GM19238 (cell line): ENCODE measurements at regions not wholly inside any gene's neighbourhood (a gene's known extent, or its start where the extent isn't known, plus 50 kb on each side); places are given as distances from the start of the nearest gene placed in this dataset.

ENCODE experiments used
- DNase-seq: peaks from one replicate; pipeline ENCODE4 v3.0.0; 2011; ENCODE audit warnings: low spot score; ENCODE audit not compliant: insufficient read length

DNA sequence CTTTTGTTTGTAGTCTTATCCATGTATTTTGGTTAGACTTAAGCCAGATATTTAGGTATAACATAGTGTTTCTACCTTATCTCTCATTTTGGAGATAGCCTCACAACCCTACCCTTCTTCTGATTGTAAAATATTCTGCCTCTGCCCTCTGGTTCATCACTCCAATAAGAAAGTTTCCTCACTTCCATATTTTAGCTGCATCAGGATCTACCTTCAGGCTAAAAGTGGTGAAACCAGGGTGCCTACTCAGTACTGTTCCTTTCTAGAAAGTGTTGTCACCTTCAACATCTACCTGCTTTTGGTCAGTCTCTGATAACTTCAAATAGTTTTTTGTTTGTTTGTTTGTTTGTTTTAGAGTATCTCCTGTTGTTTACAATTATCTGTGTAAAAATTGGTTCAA lies 294.6 kb downstream of the ANXA1 start:
- DNase-seq, result no peak

- no peak for DNase-seq
Observed at GRCh38 chr9:73451003-73451402, 299.3 kb downstream of the ANXA1 start.

DNA sequence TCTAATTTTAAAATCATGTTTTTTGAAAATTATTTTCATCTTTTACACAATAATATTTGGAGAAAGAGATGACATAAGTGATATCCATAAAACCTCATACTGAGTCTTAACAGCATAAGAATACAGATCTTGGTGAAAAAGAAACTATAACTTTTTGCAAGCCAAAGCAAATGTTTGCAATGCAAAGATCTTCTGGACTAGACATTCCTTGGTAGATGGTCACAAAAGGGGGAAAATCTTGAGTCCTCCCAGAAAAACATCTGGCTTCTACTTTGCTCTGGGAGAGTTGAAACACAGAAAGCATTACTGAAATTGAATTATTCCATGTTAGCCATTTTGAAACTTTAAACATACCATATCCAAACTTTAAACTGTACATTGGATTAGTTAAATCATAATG lies 308.2 kb downstream of the ANXA1 start:
- no peak for DNase-seq

DNA sequence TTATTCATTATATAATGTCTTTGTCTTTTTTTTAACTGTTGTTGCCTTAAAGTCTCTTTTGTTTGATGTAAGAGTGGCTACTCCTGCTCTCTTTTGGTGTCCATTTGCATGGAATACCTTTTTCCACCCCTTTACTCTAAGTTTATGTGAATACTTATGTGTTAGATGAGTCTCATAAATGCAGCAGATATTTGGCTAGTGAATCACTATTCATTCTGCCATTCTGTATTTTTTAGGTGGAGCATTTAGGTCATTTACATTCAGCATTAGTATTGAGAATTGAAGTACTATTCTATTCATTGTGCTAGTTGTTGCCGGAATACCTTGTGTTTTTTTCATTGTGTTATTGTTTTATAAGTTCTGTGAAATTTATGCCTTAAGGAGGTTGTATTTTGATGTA lies 317.1 kb downstream of the ANXA1 start:
- no peak for DNase-seq

DNA sequence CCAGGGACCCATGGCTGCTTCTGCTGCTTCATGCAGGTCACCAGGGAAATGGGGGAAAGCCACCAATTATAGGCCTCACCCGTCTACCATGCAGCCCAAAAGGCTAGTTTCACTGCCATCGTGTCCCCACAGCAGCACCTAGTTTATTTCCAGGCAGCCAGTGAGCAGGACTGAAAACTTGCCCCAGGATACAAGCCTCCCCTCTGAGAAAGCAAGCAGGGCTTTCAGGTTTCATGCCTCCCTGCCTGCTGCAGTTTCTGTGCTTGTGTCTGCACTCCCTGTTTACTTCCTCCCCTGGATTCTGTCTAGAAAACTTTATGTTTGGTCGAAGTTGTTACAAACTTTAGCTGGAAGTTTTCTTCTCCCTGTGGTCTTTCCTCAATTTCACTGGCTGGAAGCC lies 319.1 kb downstream of the ANXA1 start:
- no peak for DNase-seq

DNA sequence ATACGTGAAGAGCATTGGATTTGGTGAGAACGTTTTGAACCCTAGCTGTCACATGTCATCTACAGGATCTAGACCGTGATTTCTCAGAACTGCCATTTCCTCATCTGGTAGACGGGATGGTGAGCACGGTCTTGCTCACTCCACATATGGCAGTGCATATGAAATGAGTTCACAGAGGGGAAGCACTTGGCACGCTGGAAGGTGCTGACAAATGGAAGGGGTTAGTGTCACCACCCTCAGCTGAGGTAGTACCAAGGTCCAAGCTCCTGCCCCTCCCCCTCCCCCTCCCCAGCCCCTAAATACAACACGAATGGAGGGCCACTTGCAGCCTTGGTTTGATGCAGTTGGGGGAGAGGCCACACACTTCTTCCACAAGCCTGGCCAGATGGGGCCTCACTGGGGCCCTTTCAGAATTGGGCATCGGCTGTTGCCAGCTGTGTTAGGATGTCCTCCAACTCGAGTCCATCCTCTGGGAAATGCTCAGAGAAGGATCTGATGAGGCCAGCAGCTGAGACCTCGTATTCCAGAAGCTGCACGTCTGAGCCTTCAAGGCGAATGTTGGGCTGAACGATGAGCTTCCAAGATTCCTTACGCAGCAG lies 322.4 kb downstream of the ANXA1 start:
- no peak for DNase-seq

DNA sequence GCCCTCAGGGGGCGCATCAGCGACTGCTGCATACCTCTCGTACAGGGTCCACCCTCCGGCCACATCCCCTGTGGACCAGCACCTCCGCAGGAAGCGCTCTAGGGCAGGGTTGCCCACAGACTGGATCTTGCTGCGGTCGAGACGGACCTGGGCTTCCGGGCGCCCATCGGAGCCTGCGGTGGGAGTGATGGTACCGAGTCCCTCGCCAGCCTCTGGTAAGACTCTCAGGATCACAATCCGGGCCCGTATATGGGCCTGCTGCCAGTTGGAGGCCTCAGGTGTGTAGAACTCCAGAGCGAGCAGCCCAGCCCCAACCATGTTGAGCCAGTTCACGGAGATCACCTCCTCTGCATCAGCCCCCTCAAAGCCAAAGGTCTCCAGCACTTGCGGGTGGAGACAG lies 323.0 kb downstream of the ANXA1 start:
- DNase-seq, result no peak

DNA sequence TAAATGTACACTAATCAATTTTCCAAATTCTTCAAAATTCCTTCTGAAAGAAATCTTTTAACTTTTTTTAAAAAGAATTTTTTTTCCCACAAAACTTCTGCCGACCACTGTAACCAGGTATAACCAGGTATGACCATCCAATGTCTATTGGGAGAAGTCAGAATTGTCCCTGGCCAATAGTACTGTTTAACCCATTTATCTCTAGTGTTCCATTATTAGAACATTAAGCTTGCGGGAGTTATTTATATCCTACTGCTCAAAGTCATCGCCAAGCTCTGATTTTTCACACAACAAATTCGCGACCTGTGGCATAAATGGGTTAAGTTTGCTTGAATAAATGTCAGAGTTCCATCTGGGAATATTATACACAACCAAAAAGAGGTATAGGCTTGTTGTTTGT lies 343.2 kb downstream of the ANXA1 start:
- no peak for DNase-seq

DNA sequence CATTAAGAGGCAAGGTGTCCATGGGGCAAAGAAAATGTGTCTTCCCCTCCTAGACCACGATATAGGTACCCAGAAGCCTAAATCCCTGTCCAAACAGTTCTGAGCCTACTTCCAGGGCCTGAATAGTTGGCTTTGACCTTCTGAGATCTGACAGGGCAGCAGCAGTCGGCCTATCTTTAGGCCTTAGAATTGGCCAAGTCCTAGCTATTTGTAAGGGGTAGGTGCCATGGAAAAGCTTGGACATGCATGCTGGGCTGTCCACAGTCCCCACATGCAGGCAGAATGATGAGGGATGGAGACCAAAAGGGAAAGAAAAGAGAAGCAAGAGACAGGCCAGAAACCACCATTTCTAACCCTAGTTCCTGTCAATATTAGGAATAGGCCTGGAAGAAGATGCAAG lies 346.1 kb downstream of the ANXA1 start:
- DNase-seq, result no peak

DNA sequence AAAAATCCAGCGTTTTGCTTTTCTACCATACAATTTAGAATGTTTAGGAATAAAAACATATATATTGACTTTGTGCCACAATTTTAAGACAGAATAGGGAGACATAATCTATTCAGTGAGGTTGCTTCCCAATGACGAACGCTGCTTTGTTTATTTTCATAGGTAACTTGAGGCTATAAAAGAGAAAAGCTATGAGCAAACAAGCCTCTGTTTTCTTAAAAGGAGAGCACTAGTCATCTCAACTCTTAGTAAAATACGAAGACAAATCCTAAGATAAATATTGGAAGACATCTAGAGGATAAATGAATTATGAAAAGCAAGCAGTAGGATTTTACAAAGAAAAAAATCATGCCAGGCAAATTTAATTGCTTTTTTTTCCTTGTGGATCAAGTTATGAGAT lies 363.6 kb downstream of the ANXA1 start:
- no peak for DNase-seq

DNA sequence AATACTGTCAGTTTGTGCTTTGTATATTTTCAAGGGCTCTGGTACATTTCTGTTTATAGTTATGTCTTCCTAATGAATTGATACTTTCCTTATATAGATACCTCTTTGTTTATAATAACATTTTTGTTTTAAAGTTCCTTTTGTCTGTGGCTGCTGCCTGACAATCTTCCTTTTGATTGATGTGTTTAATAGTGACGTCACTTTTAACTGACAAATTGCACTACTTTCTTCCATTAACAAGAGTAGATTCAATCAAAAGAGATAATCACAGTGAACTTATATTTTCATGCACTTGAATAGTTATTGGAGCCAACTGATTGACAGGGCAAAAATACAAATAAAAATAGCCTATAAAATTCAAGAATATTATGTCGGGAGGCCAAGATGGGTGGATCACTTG lies 371.7 kb downstream of the ANXA1 start:
- no peak for DNase-seq

- DNase-seq, result no peak
Observed at GRCh38 chr9:73525350-73525749, 373.7 kb downstream of the ANXA1 start.

DNA sequence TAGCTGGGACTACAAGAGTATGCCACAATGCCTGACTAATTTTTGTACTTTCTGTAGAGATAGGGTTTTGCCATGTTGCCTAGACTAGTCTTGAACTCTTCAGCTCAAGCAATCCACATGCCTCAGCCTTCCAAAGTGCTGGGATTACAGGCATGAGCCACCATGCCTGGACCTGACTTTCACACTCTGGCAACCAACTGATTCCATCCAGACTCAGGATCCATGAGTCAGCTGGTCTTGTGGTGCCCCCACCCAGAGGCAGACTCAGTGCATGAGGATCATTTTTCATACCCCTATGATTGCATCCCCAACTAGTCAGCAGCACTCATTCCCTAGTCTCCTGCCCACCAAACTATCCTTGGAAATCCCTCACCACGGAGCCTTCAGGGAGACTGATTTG lies 375.9 kb downstream of the ANXA1 start:
- DNase-seq, result no peak

GRCh38 chr9:73528926-73529325 lies 377.3 kb downstream of the ANXA1 start:
- no peak for DNase-seq

DNA sequence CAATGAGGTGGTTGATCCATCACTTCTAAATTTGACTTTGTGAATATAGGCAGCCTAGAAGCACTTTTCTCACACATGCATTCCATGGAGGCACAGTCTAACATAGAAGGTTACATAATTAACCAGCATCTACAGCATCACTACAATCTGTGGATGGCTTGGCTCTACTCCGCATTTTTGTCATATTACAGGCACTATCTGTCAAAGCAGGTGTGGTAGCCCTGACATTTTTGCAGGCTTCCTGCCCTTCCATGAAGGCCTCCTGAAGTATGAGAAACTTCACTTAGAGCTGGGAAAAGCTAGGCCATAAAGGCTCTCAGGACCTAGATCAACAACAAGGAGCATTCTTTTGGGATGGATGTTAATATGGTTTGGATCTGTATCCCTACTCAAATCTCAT lies 378.0 kb downstream of the ANXA1 start:
- no peak for DNase-seq

DNA sequence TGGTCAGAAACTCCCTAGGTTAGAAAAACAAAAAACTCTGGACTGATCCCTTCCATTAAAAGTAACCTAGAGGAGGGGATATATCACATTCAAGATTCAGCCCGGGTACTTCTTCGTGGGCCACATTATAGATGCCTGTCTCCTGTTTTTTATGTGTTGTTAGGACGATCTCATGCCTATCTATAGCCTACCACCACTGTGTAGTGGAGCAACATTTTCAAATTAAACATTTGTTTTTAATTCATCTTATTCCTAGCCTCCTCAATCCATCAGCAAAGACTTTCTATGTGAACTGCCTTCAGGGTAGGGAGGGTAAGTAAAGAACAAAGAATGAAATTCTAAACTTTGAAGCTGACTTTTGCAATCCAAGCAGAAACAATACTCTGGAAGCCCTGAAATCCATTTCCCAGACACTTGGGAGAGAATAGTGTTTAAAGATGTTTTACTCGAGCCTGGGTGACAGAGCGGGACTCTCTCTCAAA lies 379.4 kb downstream of the ANXA1 start:
- DNase-seq, result no peak

GRCh38 chr9:73531658-73532057 lies 380.0 kb downstream of the ANXA1 start:
- no peak for DNase-seq

DNA sequence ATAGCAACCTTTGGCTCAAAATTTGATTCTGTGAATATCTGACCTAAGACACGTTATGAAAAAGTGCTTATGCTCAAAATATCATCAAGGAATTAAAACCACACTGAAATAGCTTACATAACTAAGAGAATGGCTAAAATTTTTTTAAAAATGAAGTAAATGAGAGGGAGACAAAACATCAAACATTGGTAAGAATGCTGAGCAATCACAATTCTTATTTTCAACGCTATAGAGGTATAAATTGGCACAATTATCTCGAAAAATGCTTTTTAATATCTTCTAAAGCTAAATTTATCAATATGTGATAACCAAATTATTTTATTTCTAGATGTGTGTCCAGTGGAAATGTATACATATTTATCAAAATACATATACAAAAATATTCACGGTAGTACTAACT lies 381.3 kb downstream of the ANXA1 start:
- DNase-seq, result no peak

DNA sequence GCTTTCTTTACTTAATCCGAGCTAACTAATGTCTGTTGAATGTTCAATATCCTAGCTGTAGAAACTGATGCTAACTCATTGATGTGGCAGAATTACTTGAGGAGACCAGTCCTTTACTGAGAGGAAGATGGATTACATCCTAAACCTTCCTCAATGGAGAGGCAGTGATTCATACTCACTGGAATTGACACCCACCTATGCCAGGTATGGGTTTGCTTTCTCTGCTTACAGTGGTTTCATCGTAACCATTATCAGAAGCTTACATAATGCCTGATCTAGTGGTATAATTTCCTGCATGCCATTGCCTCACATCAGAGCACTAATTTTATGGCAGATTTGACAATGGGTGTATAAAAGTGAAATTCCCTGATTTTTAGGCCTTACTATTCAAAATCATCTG lies 384.7 kb downstream of the ANXA1 start:
- no peak for DNase-seq

DNA sequence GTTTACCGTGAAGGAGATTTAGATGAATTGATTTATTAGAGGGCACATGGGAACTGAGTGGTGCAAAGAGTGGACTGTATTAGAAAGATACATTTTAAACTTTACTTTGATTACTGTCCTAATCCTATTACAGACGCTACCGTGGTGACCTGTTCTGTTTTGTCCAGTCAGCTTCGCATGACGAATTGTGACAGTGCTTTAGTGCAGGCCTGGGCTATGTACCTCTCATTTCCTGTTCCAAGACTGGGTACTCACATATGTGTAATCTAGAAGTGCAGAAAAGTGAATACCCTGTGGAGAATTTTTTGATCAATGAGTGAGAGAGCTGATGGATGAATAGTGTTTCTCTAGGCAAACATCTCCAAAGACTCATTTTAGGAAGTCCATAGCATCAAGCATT lies 385.9 kb downstream of the ANXA1 start:
- no peak for DNase-seq

GRCh38 chr9:73539881-73540390 lies 388.3 kb downstream of the ANXA1 start:
- no peak for DNase-seq

DNA sequence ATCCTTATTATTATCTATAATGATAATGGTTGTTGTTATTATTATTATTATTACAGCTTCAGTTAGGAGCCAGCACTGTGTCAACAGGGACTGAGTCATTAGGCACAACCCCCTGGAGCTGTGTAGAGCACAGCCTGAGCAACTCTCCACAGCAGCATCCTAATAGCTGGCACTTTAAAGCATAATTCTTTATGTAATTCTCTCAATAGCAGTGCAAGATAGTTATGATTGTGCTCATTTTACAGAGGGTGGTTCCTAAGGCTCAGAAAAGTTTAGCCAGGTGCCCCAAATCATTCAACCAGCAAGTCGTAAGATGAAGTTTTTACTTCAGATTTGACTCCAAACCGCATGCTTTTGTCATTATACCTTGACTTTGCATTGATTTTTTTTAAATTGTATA lies 390.3 kb downstream of the ANXA1 start:
- no peak for DNase-seq

DNA sequence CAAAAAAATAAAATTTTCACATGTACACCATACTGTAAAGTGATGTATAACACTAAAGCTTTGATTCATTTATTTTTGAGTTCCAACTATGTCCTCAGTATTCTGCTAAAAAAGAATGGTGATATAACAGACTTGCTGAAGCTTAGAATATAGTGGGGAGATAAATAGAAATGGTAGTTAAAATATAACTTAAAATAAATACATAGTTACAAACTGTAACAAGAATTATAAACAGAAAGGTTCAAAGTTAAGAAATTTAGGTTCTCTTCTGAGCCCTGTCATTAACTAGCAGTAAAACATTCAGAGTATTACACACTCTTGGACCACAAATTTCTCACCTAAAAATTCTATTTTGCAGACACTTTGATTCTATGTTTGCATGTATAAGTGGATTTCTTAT lies 392.1 kb downstream of the ANXA1 start:
- no peak for DNase-seq

DNA sequence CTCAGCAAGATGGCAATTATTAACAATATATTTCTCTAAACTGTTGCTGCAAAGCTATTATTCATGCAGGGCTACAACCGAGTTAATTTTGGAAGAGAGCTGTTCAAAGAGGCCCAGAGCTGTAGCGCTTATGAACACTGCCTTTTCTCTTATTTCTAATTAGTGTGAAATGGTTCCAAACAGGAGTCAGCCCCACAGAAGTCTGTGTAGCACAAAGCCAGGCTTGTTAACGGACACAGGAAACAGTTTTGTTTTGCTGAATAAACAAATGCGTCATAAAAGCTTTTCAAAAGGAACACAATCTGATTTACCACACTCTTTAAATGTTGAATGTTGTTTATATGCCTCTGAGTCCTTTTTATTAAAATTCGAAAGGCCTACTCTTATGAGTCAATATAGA lies 396.5 kb downstream of the ANXA1 start:
- no peak for DNase-seq
